Upper lobe of left lung (tissue), 4 donors: ENCODE measurements at regions not wholly inside any gene's neighbourhood (a gene's known extent, or its start where the extent isn't known, plus 50 kb on each side); places are given as distances from the start of the nearest gene placed in this dataset.

Experiments used
- POLR2A ChIP-seq, 4 donors: fragments of 450-650 bp; IDR thresholded peaks; one replicate each; pipeline ENCODE4 v1.5.1; 2016 to 2017; ENCODE audit warnings: antibody characterized with exemption in 4 of 4, mild to moderate bottlenecking in 2 of 4
- TF ChIP-seq, protein P1 (sequence below), 6 experiments: fragments of 450-650 bp in 4 of 6; fragments of 200-600 bp in 2 of 6; sonication (generic) in 2 of 6; IDR thresholded peaks; one replicate each; pipeline ENCODE4 v1.5.1; 2016 to 2019; ENCODE audit warnings: antibody characterized with exemption in 6 of 6

DNA sequence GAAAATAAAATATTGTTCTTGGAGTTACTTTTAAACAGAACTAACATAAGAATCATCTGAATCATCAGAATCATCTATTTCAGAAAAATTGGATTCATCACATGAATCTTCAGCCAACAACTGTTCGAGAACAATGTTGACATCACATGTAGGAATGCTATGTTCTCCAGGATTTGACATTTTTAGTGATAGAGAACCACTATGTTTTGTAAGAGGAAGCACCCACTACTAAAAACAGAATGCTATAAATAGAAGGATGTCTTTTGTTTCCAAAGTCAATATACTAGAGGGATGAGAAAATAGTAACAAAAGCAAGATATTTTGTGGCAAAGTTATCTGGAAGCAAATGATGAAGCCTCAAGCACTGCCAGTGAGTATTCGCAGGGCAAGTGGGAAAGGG is 263.4 kb upstream of the DDI1 start:
- TF ChIP-seq, protein P1, sequence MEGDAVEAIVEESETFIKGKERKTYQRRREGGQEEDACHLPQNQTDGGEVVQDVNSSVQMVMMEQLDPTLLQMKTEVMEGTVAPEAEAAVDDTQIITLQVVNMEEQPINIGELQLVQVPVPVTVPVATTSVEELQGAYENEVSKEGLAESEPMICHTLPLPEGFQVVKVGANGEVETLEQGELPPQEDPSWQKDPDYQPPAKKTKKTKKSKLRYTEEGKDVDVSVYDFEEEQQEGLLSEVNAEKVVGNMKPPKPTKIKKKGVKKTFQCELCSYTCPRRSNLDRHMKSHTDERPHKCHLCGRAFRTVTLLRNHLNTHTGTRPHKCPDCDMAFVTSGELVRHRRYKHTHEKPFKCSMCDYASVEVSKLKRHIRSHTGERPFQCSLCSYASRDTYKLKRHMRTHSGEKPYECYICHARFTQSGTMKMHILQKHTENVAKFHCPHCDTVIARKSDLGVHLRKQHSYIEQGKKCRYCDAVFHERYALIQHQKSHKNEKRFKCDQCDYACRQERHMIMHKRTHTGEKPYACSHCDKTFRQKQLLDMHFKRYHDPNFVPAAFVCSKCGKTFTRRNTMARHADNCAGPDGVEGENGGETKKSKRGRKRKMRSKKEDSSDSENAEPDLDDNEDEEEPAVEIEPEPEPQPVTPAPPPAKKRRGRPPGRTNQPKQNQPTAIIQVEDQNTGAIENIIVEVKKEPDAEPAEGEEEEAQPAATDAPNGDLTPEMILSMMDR (IDR thresholded peaks at IDR 0.05) = no peak
- no peak for TF ChIP-seq POLR2A (IDR thresholded peaks at IDR 0.05)
